NCI-H2107 (cell line): ENCODE measurements at regions not wholly inside any gene's neighbourhood (a gene's known extent, or its start where the extent isn't known, plus 50 kb on each side); places are given as distances from the start of the nearest gene placed in this dataset.

Experiments
- DNase-seq: peaks from one replicate; lab custom pipeline; 2025; lab: John Stamatoyannopoulos, UW

DNA sequence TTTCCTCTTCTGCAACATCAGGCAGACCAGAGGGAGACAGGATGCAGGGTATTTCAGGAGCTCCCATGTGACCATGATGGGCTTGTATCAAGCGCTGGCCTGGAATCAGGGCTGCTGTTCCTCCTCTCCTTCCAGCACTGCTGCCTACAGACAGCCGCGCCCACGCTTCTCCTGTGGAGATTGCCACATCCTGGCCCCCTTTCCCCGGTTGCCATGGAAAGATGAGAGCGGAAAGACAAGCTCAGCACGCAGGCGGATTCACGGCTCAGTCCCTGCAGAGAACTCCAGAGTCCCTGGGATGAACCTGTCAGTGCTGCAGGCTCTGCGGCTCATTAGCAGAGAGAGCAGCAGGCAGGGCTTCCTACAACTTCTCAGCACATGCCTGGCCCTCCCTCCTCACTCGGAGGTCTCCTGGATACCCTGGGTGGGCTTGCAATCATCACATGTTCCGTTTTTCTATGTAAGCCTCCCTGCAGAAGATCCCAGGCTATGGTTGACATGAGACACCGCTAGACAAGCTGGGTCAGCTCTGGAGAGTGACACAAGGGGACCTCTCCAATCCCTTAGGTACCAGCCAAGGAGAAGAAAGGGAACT lies 497.8 kb upstream of the MYT1L start:
- no peak for DNase-seq

DNA sequence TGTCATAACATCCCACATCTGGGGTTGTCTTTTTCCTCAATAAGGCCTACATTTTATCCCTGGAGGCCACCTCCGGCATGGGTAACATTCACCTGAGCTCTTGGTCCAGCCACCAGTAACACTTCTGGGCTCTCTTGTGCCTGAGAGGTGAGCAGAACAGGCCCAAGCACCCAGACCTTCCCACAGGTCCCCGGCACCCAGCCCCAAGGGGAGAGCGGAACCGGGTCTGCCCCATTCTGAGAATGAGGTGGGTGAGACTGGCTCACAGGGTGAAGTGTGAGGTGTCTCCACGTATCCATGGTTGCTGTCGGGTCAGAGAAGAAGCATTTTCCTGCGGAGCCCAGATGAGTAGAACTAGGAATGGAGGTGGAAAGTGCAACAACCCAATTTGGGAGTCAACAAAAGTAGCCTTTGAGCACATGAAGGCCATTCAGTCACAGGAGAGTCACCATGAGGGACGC lies 496.7 kb upstream of the MYT1L start:
- DNase-seq = no peak

DNA sequence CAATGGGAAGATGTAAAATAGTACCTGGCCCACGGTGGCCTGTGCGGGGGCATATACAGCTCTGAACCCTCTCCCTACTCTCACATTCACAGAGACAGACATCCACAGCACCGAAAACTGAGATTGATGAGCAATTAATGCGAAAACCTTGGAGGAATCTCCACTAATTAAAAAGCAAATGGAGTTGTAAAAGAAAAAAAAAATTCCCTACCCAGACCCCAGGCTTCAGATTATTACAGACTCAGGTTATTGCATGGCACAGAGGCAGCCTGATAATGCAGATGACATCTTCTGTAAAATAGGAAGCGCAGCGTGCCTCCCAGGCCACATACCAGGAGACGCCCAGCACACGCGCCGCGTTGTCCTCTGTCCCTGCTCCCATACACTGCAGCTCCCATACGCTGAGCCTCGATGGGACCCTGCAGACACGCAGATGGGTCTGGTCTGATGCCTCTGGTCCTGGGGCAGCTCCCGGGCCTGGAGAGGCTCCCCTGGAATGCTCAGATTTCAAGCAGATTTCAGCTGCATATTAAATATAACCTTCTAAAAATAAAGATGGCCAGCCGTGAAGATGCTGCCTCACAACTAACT lies 496.1 kb upstream of the MYT1L start:
- DNase-seq = no peak

DNA sequence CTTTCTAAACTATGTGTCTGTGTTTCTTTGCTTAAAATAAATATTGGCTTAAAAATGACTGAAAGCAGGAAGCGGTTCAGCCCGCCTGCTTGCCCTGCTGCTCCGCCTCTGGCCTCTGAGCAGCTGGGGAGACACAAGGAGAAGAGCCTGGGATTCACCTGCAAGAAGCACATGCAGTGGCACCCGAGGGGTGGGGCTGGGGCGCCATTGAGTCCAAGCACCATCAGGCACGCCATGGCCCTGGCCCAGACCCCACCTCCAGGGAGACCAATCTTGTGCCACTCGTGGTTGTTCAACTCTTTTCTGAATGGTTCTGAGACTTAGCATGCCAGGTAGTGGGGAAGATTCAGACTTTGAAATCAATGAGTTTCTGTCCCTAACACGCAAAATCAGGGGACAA lies 495.5 kb upstream of the MYT1L start:
- DNase-seq = no peak

DNA sequence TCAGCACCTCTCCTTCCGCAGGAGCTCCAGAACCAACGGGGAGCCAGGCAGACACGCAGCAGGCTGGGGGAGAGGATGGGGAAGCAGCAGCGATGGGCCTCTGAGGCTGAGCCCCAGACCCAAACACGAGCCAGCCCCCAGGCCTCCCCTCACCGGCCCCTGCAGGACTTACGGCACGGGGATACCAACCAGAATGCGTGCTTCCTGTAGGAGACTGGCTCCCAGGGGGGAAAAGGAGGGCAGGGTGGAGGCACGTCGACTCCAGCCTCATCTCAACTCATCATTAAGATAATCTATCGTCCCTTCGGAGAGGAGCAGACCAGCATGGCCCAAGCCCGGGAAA lies 495.1 kb upstream of the MYT1L start:
- no peak for DNase-seq

DNA sequence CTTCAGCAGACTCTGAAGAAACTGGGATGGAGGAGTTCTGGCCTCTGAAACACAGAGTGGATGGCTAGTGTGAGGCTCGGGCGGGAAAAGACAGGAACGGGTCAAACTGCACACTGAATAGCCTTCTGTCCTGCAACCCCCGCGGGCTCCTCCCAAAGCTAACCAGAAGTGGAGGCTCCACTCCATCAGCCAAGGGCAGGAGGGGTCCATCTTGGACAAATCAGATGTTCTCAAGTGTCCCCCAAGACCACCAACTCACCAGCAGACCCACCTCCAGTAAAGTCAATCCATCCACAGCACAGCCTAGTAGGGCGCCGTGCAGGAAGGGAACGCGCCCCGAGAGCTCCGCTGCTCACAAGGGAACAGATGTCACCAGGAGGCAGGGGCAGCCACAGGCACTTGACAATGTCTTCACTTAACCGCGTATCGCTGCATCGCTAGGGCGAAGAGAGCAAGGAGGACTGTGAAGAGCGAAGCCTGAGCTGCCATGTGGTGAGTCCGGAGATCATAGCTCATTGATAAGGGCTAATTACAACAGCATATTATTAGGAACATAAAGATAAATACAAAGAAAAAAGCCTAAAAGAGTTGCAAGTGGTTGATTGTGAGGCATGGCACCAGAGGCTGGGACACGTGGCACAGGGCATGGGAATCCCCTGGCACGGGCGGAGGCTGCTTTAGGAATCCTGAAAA lies 494.6 kb upstream of the MYT1L start:
- DNase-seq = no peak

DNA sequence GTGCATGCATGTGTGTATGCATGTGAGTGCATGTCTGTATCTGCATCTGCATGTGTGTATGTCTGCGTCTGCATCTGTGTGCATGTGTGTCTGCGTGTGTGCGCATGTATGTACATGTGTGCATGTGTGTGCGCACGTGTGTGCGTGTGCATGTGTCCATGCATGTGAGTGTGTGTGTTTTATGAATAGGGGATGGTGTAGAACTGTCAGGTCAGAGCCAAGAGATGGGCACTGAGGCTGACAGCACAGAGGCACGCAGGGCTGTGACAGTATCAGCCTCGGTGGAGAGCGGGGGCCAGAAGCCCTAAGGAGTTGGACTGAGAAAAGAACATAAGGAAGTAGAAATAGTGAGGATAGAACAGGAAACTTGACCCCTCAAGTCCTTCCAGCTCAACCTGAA lies 494.0 kb upstream of the MYT1L start:
- DNase-seq = no peak

DNA sequence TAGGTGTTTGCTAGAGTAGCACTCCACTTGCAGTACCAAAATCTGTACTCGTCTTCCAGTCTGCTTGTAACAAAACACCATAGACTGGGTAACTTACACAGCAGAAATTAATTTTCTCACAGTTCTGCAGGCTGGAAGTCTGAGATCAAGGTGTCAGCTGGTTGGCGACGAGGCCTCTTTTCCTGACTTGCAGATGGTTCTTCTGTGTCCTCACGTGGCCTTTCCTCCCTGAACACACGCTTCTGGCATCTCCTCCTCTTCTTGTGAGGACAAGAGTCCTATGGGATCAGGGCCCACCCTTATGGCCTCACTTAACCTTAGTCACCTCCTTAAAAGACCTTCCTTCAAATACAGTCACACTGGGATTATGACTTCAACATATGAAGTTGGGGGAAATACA lies 493.5 kb upstream of the MYT1L start:
- DNase-seq = no peak

DNA sequence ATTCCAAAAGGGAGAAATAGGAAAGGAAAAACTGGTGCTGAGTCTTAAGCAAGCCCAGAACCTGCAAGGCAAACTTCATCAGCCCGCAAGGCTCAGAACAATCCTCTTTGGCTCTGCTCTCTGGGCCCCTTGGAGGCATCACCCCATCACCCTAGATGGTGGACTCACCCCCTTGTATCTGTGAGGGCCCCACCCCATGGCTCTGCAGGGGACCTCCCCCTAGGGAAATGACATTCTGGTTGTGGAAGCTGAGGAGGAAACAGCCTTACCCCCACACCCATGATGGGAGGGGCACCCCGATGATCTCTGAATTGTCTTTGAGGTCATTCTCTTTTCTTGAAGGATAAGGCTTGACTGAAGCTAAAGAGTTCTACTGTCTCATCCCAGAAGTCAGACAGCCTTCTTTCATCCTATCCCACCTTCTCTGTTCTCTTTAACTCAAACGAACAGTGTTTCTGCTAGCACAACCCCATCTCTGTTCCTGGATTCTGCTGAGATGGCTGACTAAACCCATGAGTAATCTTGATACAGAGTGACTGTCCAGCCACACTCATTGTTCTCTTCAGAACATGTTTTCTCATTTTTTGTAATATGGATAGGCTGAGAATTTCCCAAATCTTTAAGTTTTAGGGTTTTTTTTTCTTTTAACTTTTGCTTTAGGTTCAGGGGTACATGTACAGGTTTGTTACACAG lies 492.1 kb upstream of the MYT1L start:
- no peak for DNase-seq

DNA sequence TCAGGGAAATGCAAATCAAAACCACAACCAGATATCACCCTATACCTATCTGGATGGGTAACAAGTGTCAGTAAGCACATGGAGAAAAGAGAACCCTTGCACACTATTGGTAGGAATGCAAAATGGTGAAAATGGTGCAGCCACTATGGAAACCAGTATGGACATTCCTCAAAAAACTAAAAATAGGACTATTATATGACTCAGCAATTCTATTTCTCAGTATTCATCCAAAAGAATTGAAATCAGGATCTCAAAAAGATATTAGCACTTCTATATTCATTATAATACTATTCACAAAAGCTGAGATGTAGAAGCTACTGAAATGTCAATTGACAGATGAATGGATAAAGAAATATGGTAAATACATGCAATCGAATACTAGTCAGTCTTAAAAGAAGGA lies 491.1 kb upstream of the MYT1L start:
- DNase-seq = no peak

DNA sequence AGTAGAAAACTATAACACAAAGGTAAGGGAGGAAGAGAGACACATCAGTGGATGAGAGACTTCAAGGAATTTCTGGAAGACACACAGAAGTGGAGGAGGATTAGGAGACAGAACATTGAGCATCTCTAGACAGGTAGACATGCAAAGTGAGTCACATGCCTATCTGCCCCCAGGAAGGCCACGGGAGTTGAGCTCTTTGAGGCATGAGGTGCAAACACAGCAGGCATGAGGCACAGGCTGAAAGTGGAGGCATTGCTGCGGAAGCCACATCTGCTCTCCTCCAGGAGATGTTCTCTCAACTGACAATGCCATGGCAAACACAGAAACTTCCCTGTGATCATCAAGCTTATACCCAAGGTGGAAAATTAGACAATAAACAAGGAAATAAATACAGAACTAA lies 481.6 kb upstream of the MYT1L start:
- no peak for DNase-seq

DNA sequence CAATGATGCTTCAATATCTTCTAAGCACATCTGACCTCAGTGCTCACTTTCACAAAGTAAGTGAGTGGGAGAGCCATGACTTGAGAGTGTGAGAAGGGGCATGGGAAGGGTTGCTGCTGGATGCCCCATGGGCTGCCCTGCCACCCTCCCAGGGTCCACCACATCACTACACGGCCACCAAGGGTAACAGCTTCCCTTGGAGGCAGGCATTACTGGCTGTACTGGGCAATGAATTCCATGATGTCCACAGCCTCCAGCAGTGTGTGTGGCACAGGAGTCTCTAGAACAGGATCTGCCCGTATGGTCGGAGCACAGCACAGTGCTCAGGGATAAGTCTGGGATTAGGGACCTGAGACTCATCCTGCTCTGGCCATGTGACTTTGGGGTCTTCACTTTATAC lies 481.0 kb upstream of the MYT1L start:
- no peak for DNase-seq

DNA sequence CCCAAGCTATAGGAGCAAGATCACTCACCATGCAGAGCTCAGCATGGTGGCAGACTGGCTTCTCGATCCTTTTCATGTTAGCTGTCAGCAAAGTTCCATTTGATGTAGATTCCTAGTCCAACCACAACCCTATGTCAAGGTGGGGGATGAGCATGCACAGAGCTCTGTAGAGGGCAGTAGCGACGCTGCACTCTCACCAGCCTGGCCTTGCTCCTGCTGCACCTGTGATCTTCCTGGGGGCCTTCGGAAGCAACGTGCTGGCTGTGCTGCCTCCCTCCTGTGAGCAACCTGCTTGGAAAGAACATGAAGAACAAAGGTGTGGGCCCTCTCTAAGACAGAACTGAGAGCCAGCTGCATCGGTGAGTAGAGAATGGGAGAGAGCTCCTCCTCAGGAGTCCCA lies 479.4 kb upstream of the MYT1L start:
- DNase-seq = no peak

DNA sequence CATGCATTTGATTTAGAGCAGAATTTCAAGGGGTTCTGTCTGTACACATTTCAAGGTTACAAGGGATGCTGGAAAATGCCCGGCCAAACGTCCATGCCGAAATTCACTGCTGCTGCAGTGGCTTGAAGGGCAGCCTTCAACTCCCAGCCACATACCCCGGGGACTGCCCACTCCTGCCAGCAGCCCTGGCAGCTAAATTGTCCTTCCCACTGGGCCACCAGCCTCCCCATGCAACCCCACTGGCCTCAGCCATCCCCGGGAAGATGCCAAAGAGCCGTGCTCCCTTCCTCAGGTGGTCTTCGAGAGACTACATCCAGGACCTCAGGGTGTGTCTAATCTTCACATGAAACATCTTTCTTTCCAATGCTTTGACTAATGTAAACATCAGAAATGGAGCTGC lies 478.7 kb upstream of the MYT1L start:
- DNase-seq = no peak

DNA sequence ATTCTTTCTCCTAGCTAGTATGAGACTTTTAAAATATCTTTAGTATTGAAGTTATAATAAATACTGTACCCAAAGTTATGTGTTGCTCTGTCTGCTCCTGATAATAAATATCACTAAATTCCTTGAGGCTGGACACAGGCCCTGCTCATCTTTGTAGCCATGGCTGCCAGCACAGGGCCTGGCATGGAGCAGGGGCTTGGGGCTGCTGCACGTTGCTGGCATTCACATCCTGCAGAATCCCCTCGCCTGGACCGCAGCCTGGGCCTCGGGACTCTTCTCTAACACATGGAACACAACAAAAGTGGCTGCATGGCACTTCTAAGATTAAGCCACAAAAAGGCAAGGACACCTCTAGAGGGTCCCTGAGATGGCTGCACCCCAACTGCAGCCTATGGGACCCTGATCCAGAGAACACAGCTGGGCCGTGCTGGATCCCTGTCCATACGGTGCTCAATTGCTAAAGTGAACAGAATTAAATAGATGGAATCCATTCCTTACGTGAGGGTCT lies 477.5 kb upstream of the MYT1L start:
- no peak for DNase-seq

DNA sequence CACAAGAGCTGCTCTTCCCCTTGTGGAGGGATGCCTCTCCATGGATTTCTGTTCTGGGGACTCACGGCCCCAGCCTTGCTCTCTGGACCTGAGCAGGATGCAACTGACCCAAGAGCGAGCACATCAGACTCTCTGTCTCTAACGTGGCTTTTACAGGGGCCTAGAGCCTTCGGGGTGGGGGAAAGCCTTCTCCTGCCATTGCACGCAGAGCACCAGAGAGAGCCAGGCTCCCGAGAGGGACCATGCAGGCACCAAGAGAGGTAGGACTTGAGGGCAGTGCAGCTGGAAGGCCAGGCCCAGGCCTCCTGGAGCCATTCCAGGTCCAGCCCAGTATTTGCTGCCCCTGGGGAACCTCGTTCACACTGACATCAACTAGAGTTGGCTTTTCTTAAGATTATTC lies 475.6 kb upstream of the MYT1L start:
- DNase-seq = no peak

DNA sequence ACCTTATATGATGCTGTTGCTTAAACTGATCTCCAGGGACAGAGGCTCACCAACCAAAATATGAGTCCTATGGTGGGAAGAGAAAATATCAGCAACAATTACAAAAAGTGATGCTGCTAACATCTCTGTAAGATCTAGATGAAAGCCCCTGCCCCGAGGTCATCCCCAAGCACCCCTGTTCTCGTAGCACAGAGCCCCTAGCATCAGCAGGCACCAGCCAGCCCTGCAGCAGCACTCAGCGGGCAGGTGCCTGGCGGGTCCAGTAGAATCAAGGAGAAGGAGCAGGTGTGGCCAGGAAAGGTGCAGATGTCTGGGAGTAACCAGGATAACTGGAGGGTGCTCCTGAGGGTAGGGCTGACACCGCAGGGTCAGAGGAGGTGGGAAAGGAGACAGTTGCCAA lies 474.2 kb upstream of the MYT1L start:
- no peak for DNase-seq

DNA sequence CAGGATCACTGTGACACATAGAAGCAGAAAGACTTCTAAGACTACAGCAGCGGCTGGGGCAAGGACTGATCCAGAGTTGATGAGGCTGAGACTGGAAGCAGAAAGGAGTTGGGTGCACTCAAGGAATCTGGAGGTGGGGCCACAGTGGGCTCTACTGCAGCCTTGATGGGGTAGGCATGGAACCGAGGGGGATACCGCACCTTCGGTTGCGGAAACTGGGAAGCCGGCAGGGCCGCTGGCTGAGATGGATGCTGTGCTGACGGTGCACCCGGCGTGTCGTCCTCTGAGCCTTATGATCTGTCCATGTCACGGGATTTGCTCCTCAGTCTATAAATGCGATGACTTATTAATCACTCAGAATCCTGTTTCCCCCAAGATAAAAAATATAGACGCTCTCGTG lies 473.5 kb upstream of the MYT1L start:
- no peak for DNase-seq

DNA sequence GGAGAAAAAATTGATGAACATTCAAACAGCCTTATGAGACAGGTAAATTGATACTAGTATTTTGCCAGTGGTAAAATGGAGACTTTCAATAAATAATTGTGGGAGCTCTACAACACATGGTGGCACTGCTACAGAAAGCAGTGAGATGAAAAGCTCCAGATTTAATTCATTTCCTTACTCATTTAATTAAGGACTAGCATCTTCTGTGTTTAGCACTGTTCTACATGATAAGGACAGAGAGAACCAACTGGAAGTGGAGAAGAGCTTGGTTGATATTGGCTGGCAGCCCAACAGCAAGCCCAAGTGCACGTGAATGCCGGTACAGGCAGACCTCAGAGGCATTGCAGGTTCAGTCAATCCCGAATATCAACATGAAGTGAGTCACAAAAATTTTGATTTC lies 470.4 kb upstream of the MYT1L start:
- no peak for DNase-seq

DNA sequence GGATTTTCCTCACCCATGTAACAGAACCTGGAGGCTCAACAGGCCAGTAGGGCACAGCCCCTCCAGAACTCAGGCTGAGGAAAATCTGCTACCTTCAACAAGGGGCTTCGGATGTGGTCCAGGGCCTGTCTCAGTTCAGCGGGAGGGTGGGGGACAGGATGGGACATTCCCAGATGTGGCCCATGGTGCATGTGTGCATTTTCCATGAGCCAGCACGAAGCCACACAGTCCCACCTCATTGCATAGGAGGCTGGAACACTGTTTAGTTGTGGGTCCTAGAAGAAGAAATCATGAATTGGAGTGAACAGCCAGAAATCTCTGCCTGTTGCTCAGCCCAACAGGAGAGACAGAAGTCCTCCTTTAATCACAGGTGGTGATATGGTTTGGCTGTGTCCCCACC lies 469.6 kb upstream of the MYT1L start:
- DNase-seq = no peak

DNA sequence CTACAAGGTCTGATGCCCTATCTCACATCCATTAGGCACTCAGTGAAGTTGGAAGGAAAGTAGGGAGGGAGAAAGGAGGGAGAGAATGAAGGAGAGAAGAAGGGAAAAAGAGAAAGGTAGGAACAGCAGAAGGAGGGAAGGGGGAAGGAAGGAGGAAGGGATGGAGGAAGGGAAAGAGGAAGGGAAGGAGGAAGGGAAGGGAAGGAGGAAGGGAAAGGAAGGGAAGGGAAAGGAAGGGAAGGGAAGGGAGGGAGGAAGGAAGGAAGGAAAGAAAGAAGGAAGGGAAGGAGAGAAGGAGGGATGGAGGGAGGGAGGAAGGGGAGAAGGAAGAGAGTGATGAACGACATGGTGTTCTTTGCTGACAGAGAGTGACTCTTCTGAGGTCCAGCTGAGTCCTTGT lies 468.9 kb upstream of the MYT1L start:
- DNase-seq = no peak

DNA sequence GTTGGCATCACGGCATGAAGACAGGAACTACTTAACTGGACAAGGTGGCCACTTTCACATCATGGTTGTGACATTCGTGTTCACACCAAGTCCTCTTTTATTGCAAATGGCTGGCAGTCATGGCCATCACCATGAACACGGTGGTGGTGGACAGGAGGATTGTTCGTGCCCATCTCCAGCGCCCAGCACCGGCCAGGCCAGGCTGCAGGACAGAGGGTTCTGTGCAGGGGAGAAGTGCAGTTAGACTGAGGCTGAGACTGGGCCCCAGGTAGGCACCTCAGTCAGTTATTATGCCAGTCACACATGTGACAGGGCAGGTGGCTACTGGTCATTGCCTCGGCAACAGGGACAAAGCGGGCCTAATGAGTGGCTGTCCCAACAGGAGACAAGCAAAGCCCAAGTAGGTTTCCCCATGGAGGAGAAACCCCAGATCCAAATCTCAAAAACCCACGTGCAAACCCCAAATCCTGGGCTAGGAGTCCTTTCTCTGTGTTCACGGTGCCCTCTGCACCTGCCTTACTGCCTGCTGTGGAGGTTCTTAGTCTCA lies 468.1 kb upstream of the MYT1L start:
- no peak for DNase-seq

DNA sequence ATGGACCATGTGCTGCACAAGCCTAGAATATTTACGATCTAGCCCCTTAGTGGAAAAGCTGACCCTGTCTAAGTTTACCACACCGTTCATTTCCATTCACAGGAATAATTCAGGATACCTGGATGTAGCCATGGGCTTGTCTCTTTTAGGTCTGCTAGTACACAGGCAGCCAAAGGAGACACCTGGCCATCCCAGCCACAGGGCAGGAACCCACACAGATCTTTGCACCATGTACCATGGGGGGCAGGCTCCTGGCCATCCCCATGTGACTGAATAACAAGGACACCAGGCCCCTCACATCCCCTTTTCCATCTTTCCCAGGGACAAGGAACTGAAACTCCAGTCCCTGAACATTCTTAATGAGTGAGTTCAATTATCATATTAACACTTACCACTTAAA lies 467.3 kb upstream of the MYT1L start:
- no peak for DNase-seq
